K562 (cell line): ENCODE measurements at regions not wholly inside any gene's neighbourhood (a gene's known extent, or its start where the extent isn't known, plus 50 kb on each side); places are given as distances from the start of the nearest gene placed in this dataset.

Experiments used
- ATAC-seq: fragments of 200-7000 bp; cut with Tn5 transposase; 3 replicates; pipeline ENCODE4 v1.9.1; 2020; ENCODE audit warnings: moderate library complexity
- BruUV-seq: library from RNA; stranded (reverse); fragments of 400-500 nt; replicated peaks from 2 replicates; lab custom pipeline; 2021; lab: Mats Ljungman, UMichigan
- CTCF ChIA-PET: fragments of 300-600 bp; formaldehyde crosslinking; extraction: SDS; loops from one replicate; lab custom pipeline; 2021; ENCODE audit warnings: low intra/inter-chr PET ratio; lab: Yijun Ruan, JAX
- POLR2A ChIA-PET: fragments of 300-600, 350-650 bp; sonication (Branson Sonifier 250); formaldehyde crosslinking; extraction: SDS; loops from one replicate; lab custom pipeline; 2021; ENCODE audit warnings: antibody characterized with exemption, inconsistent platforms; lab: Yijun Ruan, JAX
- DNase-seq, 4 experiments: peaks; one replicate each; pipeline versions ENCODE4 v3.0.0 to v3.0.0-alpha.2; 2011 to 2018; ENCODE audit warnings: low spot score in 3 of 4, mixed read lengths in 3 of 4; ENCODE audit errors: extremely low read depth in 1 of 4
- FAIRE-seq: peaks from 2 replicates; lab custom pipeline; 2011; peaks lifted over from hg19 to GRCh38; lab: Jason Lieb, UNC
- H2AFZ ChIP-seq: 2 replicates; pipeline ENCODE4 v1.6.0; 2011; ENCODE audit warnings: low read depth, low read length, control low read depth, inconsistent platforms
- H3K27ac ChIP-seq: fragments of 200-600 bp; 3 replicates; pipeline ENCODE4 v1.8.0; 2011; ENCODE audit warnings: low read depth, mild to moderate bottlenecking, control low read depth, inconsistent platforms, low read length, moderate library complexity, mixed read lengths; ENCODE audit errors: extremely low read depth
- H3K27me3 ChIP-seq, 2 experiments: fragments of 300-600 bp in 1 of 2; 2 replicates in 1 of 2; 3 replicates in 1 of 2; pipeline versions ENCODE4 v1.6.0 to v1.8.0; 2011; ENCODE audit warnings: inconsistent platforms in 2 of 2, low read length in 2 of 2, mild to moderate bottlenecking in 1 of 2, mixed read lengths in 1 of 2, moderate library complexity in 1 of 2; ENCODE audit not compliant: control insufficient read depth in 2 of 2, insufficient read depth in 2 of 2
- H3K36me3 ChIP-seq: fragments of 300-600 bp; 3 replicates; pipeline ENCODE4 v1.8.0; 2011; ENCODE audit warnings: mild to moderate bottlenecking, low read length, inconsistent platforms; ENCODE audit not compliant: control insufficient read depth, insufficient read depth
- H3K4me1 ChIP-seq, 2 experiments: fragments of 200-600 bp in 1 of 2; replicated peaks in 1 of 2; 2 replicates in 1 of 2; 3 replicates in 1 of 2; pipeline versions ENCODE4 v1.5.1 to v1.8.0; 2011; ENCODE audit warnings: inconsistent platforms in 2 of 2, low read length in 2 of 2, mild to moderate bottlenecking in 1 of 2, mixed read lengths in 1 of 2, moderate library complexity in 1 of 2; ENCODE audit not compliant: control insufficient read depth in 2 of 2, insufficient read depth in 2 of 2
- H3K4me2 ChIP-seq: 2 replicates; pipeline ENCODE4 v1.6.1; 2011; ENCODE audit warnings: low read length, control low read depth, inconsistent platforms, mixed read lengths; ENCODE audit not compliant: insufficient read depth
- H3K4me3 ChIP-seq: fragments of 200-600 bp; sonication (generic), shearing (Covaris generic); 2 replicates; pipeline ENCODE4 v1.5.1; 2016; ENCODE audit warnings: control low read depth, inconsistent platforms
- H3K79me2 ChIP-seq: fragments of 200-600 bp; 3 replicates; pipeline ENCODE4 v1.8.0; 2011; ENCODE audit warnings: low read length, inconsistent platforms; ENCODE audit not compliant: control insufficient read depth, insufficient read depth
- H3K9ac ChIP-seq, 2 experiments: 2 replicates each; pipeline versions ENCODE4 v1.6.0 to v1.6.1; 2011; ENCODE audit warnings: low read depth in 2 of 2, low read length in 2 of 2, control low read depth in 1 of 2, inconsistent platforms in 1 of 2, mild to moderate bottlenecking in 1 of 2, mixed read lengths in 1 of 2; ENCODE audit not compliant: insufficient read depth in 1 of 2
- H3K9me1 ChIP-seq: one replicate; pipeline ENCODE4 v1.6.0; 2011; ENCODE audit warnings: inconsistent platforms, mild to moderate bottlenecking, low read length, moderate library complexity; ENCODE audit not compliant: control insufficient read depth, insufficient read depth
- H3K9me3 ChIP-seq: replicated peaks from 2 replicates; pipeline ENCODE4 v1.5.1; 2011; ENCODE audit warnings: low read depth, low read length, inconsistent platforms; ENCODE audit not compliant: control insufficient read depth, insufficient read depth
- H4K20me1 ChIP-seq: replicated peaks from 2 replicates; pipeline ENCODE4 v1.6.1; 2011; ENCODE audit warnings: low read length, inconsistent platforms, mixed read lengths; ENCODE audit not compliant: control insufficient read depth, insufficient read depth
- BRF1 ChIP-seq: IDR thresholded peaks from 3 replicates; pipeline ENCODE4 v1.6.1; 2011; ENCODE audit warnings: borderline replicate concordance, mild to moderate bottlenecking; ENCODE audit not compliant: insufficient read length; ENCODE audit errors: extremely low read depth
- COPS2 ChIP-seq: fragments of 450-650 bp; conservative IDR thresholded peaks from 2 replicates; pipeline ENCODE4 v1.6.1; 2016; ENCODE audit warnings: mild to moderate bottlenecking, moderate library complexity
- MEIS2 ChIP-seq: fragments of 450-650 bp; IDR thresholded peaks from 2 replicates; pipeline ENCODE4 v1.6.1; 2014; ENCODE audit warnings: mild to moderate bottlenecking; ENCODE audit not compliant: partially characterized antibody
- MLLT1 ChIP-seq, 2 experiments: fragments of 450-650 bp; IDR thresholded peaks; 2 replicates each; pipeline ENCODE4 v1.6.1; 2016
- SFPQ ChIP-seq: fragments of 200-400 bp; formaldehyde crosslinking; IDR thresholded peaks from 2 replicates; pipeline ENCODE4 v1.6.1; 2017; ENCODE audit warnings: mild to moderate bottlenecking, low read depth, low read length, moderate library complexity
- STAT5B ChIP-seq: fragments of 250-450 bp; sonication (Bioruptor Pico); IDR thresholded peaks from 2 replicates; pipeline ENCODE4 v1.8.0; 2021; ENCODE audit warnings: mild to moderate bottlenecking, inconsistent platforms
- ZNF717 ChIP-seq: fragments of 250-450 bp; sonication (Bioruptor Pico); IDR thresholded peaks from 2 replicates; pipeline ENCODE4 v1.5.0; 2021
- ZNF764 ChIP-seq: fragments of 250-450 bp; sonication (Bioruptor Pico); IDR thresholded peaks from 2 replicates; pipeline ENCODE4 v1.4.0; 2020; ENCODE audit warnings: low read depth, mild to moderate bottlenecking, moderate library complexity
- WGBS: fragments of 100-300 bp; shearing (Covaris generic); methylation state at CpG from one replicate; pipeline ENCODE4 v1.1.6; 2016; ENCODE audit warnings: low coverage, mixed read lengths; ENCODE audit not compliant: insufficient coverage; ENCODE audit errors: missing lambda C conversion rate; 5-methylcytosine and 5-hydroxymethylcytosine counted together
- in situ Hi-C: fragments of 300-500 bp; cut with MboI; formaldehyde crosslinking; loops from 4 replicates; pipeline ENCODE4 v1.15.0; 2018; ENCODE audit warnings: inconsistent platforms, mixed read lengths
- intact Hi-C: fragments of 100-400 bp; cut with micrococcal nuclease; formaldehyde crosslinking; loops from 2 replicates; pipeline ENCODE4 v1.14.2; 2022

- intact Hi-C loops (no loop called here), in situ Hi-C loops (no loop called here)
- no peak overlapping the region for H3K9ac ChIP-seq
- no peaks in the 10 kb centered on the region for H4K20me1 ChIP-seq
- no peaks in the 10 kb centered on the region for H3K4me1 ChIP-seq
- no peaks in the 10 kb centered on the region for H3K9me3 ChIP-seq
- 0% methylated on average over 2 of the region's 2 CpGs for WGBS
- no peak for FAIRE-seq
- no TSS peak for BruUV-seq
- H3K79me2 ChIP-seq = no peaks in the 10 kb centered on the region
- H3K27me3 ChIP-seq = no peaks in the 10 kb centered on the region
- H2AFZ ChIP-seq = no peak overlapping the region
- ChIA-PET CTCF (no interaction called here), POLR2A (no interaction called here)
- no peak overlapping the region for H3K4me2 ChIP-seq
- H3K27ac ChIP-seq = no peak overlapping the region
- no peaks in the 10 kb centered on the region for H3K9me1 ChIP-seq
- H3K36me3 ChIP-seq = no peaks in the 10 kb centered on the region
- no peak for TF ChIP-seq STAT5B (CRISPR knock-in tag)
- TF ChIP-seq ZNF764 (CRISPR knock-in tag) = no peak
- no peak for TF ChIP-seq SFPQ
- no peak for TF ChIP-seq BRF1
- TF ChIP-seq ZNF717 (CRISPR knock-in tag) = no peak
- TF ChIP-seq COPS2 = no peak
- no peak for TF ChIP-seq MLLT1 (IDR thresholded peaks at IDR 0.05)
- no peak for TF ChIP-seq MEIS2
- no peak overlapping the region for H3K4me3 ChIP-seq
- no peak for DNase-seq
- ATAC-seq = no peak
Observed at GRCh38 chr1:73604739-73605138, 593.2 kb downstream of the LRRIQ3 start.
